GM19324 (cell line): ENCODE measurements at regions not wholly inside any gene's neighbourhood (a gene's known extent, or its start where the extent isn't known, plus 50 kb on each side); places are given as distances from the start of the nearest gene placed in this dataset.

Source experiments
- ATAC-seq: cut with Tn5 transposase; IDR thresholded peaks from one replicate; pipeline ENCODE4 v1.9.1; 2021; ENCODE audit warnings: mild to moderate bottlenecking, moderate library complexity; ENCODE audit not compliant: unreplicated experiment, low FRiP score

GRCh38 chr17:77479372-77480198 is 338.8 kb downstream of the SEC14L1 start:
- ATAC-seq = no peak

GRCh38 chr17:77480199-77480508 is 339.4 kb downstream of the SEC14L1 start:
- ATAC-seq = no peak

DNA sequence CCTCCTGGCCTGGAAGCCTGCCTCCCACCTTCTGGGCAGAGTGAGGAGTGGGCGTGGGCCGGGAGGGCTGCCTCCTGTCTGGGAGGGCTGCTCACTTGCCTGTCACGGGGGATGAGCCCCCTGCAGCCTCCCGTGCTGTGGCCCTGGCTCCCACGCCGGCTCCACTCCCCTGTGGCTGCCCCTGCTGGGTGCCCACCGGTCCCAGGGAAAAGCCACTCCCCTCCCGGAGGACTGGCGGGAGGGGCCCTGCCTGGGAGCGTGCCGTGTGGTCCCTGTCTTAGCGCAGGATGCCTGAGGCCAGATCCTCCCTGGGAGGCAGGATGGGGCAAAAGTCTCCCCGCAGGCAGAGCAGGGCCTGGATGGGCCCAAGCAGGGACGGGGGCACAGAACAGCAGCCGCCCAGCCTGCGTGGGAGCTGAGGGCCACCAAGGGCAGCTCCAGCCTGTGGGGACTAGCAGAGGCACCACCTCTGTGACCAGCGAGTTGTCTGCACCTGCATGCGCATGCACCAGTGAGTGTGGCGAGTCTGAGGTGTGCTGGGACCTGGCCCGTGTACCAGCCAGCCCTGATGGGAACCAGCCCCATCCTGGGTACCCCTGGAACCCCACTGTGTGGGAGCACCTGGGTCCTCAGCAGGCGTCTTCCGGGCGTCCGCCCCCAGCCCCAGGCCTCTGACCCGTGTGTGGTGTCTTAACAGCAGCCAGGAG is 339.9 kb downstream of the SEC14L1 start:
- ATAC-seq = no peak

- ATAC-seq = no peak
These were observed 341.0 kb downstream of the SEC14L1 start for GRCh38 chr17:77481476-77482374.

GRCh38 chr17:77482375-77483127 is 341.8 kb downstream of the SEC14L1 start:
- no peak for ATAC-seq

DNA sequence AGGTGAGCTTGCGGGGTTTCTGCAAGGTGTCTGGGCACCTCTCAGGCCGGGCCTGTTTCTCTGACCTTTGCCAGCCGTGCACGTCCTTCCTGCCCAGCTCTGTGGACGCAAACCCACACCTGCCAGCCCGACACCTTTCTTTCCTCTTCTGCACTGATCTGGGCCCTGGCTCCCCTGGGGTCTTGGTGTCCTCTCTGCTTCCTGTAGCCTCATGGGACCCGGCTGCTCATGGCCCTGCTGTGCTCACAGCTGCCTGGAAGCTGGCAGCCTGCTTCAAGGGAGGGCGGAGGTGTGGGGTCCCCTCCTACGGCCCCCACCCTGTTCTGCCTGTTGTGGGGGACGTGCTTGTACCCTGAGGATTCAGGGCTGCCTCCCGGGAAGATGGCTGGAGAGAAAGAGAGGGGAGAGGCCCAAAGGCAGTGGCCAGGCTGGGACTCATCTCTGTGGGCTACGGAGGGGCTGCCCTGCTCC is 342.4 kb downstream of the SEC14L1 start:
- ATAC-seq = no peak

DNA sequence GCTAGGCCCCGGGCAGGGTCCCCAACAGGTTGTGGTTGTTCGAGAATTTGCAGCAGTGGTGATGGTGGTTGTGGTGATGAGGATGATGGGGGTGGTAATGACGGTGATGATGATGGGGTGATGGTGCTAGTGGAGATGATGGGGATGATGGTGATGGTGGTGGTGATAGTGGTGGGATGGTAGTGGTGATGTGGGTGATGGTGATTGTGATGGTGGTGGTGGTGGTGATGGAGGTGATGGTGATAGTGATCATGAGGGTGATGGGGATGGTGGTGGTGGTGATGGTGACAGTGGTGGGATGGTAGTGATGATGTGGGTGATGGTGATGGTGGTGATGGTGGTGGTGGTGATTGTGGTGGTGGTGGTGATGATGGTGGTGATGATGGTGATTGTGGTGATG is 343.3 kb downstream of the SEC14L1 start:
- ATAC-seq = no peak

DNA sequence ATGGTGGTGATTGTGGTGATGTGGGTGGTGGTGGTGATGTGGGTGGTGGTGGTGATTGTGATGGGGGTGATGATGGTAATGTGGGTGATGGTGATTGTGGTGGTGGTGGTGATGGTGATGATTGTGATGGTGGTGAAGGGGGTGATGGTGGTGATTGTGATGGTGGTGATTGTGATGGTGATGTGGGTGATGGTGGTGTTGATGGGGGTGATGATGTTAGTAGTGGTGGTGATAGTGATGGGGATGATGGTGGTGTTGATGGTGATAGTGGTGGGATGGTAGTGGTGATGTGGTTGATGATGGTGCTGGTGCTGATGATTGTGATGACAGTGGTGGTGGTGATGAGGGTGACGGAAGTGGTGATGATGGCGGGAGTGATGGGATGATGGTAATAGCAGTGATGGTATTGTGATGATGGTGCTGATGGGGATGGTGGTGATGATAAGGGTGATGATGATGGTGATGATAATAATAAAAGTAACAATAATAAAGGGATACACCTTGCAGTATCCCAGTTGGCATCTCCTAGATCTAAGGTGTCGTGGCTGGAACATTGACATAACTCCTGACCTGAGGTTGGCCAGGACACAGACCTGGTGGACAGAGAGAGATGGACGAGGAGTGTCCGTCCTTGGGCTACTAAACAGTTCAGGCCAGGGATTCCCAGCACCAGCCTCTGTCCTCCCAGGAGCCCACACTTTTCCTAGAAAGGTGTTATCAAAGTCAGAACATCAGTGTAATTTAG is 344.5 kb downstream of the SEC14L1 start:
- no peak for ATAC-seq

GRCh38 chr17:77487211-77487629 is 346.5 kb downstream of the SEC14L1 start:
- no peak for ATAC-seq

- no peak for ATAC-seq
These were observed 347.1 kb downstream of the SEC14L1 start for GRCh38 chr17:77487677-77488530.

DNA sequence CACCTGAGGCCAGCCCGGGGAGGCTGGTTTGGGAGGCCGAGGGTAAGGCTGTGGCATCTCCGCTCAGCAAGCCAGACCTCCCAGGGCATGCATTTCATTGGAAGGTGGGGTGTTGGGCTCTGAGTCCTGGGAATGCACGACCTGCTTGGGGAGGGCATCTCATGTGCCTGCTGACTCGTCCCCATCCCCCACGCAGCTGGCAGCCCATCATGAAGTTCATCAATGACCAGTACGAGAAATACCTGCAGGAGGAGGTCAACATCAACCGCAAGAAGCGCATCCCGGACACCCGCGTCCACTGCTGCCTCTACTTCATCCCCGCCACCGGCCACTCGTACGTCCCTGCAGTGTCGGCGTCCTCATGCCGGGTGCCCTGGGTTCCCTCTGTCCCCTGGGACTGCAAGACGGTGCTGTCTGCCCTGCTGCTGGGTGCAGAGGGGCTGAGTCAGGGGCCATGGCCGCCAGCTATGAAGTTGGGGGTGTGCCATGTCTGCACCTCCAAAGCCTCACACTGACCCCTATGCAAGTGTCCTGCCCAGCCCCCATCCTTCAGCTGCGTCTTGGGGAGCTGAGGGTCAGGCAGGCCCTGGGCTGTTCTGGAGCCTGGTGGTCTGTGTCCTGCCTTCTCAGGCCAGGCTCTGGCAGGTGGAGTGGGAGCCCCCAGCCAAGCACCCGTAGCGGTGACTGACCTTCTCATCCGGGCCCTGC is 347.9 kb downstream of the SEC14L1 start:
- no peak for ATAC-seq

DNA sequence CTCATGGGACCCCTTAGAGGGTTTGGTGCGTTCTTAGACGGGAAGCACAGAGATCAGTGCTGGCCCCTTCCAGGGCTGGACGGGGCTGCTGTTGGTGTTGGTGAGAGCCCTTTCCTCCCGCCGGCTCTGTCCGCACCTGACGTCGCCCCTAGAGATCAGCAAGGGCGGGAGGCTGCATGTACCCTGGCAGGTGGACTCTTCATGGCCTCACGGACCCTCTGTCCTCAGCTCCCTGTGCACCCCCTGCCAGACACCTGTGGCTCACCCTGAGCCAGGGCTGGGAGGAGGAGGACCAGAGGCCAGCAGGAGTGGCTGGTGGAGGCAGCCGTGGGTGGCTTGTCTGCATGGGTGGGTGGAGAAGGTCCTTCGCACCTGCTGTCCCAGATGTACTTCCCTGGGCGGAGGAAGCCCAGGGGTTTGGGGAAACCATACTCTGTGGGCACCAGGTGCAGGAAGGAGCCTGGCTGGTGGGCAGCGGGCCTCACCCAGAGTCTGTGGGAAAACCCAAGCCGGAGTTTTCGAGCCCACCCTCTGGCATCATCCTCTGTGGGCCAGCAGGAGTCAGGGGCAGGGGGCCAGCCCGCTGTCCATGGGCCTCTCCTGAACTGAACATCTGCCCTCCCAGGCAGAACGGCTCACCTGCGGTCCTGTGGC is 348.6 kb downstream of the SEC14L1 start:
- no peak for ATAC-seq

DNA sequence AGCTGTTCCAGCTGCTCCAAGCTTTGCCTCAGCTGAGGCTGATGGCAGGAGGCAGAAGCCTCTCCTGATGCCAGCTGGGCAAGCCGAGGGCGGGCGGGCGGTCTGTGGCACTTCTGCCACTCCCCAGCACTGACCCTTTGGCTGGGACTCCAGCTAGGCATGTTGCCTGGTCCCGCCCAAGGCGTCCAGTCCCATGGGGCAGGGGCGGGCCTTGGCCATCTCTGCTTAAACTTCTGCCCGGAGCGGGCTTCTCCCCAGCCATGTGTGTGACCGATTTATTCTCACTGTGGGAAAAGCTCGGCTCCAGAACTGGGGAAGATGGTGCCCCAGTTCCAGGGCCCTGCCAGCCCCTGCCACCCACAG is 349.1 kb downstream of the SEC14L1 start:
- ATAC-seq = no peak

- no peak for ATAC-seq
These were observed 349.8 kb downstream of the SEC14L1 start for GRCh38 chr17:77490361-77491183.

DNA sequence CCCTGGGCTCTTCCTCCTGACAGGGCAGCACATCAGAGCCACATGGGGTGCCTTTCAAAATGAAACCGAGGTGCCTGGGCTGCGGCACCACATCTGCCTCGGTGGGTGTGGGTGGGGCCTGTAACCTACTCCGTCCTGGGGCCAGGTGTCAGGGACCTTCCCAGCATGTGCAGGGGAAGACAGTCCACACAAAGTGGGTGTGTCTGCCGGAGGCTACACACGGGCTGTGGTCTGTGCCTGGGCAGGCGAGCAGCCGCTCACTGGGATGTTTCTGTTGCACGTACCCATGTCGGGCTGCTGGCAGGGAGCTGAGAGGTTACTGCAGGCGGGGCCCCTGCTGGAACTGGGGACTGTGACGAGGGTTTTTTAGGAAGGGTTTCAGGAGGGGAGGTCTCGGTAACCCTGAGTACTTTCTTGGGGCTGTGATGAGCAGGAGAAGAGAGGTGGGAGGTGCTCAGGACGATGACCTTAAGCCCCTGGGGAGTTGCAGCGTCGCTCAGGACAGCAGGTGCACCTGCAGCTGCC is 351.2 kb downstream of the SEC14L1 start:
- no peak for ATAC-seq

DNA sequence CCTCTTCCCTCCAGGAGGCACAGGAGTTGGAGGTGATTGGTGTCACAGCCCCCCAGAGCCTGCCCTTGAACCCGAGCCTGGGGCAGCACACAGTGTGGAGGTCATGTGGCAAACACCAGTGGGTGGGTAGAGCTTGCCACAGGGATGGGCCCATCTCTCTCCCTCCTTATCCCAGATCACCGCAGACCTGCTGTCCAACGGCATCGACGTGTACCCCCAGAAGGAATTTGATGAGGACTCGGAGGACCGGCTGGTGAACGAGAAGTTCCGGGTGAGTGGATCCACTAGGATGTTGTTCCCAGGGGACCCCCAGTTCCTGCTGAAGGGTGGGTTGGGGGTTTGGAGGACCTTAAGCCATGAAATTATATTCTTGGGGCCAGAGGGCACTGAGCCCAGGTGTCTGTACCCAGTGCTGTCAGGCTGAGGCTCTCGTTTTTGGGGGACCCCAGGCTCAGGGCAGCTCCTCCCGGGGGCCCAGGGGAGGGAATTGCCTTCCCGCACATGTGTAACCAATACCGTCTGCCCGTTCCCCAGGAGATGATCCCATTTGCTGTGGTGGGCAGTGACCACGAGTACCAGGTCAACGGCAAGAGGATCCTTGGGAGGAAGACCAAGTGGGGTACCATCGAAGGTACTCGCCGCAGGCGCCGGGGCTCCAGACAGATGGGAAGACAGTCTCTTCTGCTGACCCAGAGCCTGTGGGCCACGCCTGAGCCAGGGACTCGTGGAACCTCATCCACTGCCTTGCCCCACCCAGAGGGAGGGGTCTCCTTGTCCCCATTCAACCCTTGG is 351.9 kb downstream of the SEC14L1 start:
- ATAC-seq = no peak
